ENCODE measurements at regions not wholly inside any gene's neighbourhood (a gene's known extent, or its start where the extent isn't known, plus 50 kb on each side); places are given as distances from the start of the nearest gene placed in this dataset.

DNA sequence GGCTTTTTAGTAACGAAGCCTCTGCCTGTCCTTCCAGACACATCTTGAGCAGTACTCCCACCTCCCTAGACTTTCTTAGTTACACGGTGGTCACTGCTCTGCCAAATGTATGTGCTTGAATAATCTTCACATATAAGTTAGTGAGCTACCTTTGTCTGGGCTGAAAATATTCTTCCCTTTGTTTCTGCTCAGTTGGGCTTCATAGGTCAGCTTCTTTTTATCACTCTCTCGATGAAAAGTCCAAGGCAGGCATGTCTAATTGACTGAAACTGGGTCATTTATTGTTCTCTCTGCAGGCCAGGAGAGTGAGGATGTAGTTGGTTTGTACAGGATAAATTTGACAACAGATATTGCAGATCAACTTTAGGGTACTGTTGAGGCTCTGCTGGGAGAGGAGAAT is 636.7 kb upstream of the IGFBP3 start:
- Histone ChIP-seq H3K9me3 (peaks cover 0 to 20% (median 2%) of the 10 kb centered on the region in 11 donors), H3K4me1 (peaks cover 0 to 12% (median 0%) of the 10 kb centered on the region in 9 donors), H3K27ac (no peak overlapping the region), H3K4me3 (no peak overlapping the region), H3K36me3 (no peaks in the 10 kb centered on the region), H3K27me3 (no peaks in the 10 kb centered on the region)
- TF ChIP-seq, protein P1, sequence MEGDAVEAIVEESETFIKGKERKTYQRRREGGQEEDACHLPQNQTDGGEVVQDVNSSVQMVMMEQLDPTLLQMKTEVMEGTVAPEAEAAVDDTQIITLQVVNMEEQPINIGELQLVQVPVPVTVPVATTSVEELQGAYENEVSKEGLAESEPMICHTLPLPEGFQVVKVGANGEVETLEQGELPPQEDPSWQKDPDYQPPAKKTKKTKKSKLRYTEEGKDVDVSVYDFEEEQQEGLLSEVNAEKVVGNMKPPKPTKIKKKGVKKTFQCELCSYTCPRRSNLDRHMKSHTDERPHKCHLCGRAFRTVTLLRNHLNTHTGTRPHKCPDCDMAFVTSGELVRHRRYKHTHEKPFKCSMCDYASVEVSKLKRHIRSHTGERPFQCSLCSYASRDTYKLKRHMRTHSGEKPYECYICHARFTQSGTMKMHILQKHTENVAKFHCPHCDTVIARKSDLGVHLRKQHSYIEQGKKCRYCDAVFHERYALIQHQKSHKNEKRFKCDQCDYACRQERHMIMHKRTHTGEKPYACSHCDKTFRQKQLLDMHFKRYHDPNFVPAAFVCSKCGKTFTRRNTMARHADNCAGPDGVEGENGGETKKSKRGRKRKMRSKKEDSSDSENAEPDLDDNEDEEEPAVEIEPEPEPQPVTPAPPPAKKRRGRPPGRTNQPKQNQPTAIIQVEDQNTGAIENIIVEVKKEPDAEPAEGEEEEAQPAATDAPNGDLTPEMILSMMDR (IDR thresholded peaks at IDR 0.05) = no peak
- intact Hi-C loops (cut with DNase I) = no loop called here
- ATAC-seq (no peak), DNase-seq (no peak)
- WGBS, 2 donors = 63 to 66% methylated on average over 3 of the region's 3 CpGs

DNA sequence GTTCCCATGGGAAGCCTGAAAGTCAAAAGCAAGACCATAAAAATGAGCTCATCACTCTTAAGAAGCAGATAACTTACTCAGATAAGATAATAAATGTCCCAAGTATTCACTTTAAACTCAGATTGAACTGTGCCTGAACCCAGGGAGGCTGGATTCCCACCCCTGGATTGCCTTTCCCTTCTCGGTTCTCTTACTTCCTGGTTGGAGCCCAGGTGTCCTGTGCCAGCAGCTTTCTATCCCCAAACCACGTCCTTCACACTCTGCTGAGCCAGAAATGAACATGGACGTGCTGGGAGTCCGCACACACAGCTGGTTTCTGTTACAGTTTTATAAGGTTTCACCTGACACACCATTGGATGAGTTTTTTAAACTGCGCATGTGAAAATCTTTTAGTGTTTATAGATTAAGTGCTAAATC is 636.2 kb upstream of the IGFBP3 start:
- no peak overlapping the region for H3K27ac ChIP-seq
- peak in 1 of 8 donors; percentile 37 for ATAC-seq

DNA sequence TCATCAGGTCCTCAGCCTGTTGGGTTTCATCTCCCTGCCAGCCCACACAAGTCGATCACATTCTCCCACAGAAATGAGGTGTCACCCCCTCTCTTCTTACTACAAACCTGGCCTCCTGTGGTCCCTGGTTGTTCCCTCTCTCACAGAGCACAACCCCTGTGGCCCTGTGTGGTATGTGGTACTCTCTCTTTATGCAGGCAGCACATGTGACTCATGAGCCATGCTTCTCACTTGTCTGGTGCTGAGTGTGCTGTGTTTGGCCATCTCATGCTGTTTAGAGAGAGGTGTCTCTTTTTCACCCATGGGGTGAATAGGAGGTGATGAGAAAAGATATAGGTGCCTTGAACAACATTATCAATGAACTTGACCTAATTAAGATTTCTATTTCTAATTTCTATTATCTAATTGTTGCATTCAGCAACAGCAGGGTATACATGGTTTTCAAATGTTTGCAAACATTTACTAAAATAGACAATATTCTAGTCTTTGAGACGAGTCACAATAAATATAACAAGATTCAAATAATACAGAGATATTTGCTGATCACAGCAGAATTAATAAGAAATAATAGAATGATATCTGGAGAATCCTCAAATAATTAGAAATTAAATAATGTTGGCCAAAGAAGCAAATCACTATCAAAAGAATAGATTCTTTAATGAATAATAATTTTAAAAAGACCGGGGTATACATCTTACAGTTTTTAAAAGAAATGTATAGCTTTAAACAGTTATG is 633.8 kb upstream of the IGFBP3 start:
- intact Hi-C loops (cut with DNase I) = no loop called here
- no peak overlapping the region for H3K4me3 ChIP-seq
- TF ChIP-seq, protein P1 (IDR thresholded peaks at IDR 0.05) = no peak
- no peak for ATAC-seq
- H3K36me3 ChIP-seq = no peaks in the 10 kb centered on the region
- DNase-seq = no peak
- no peak overlapping the region for H3K27ac ChIP-seq
- H3K27me3 ChIP-seq = no peaks in the 10 kb centered on the region
- WGBS, 2 donors = 93 to 98% methylated on average over 3 of the region's 3 CpGs
- no peaks in the 10 kb centered on the region for H3K9me3 ChIP-seq
- H3K4me1 ChIP-seq = peaks cover 0 to 12% (median 0%) of the 10 kb centered on the region in 9 donors

More for the DNA sequence above, 636.2 kb upstream of the IGFBP3 start:
- no peaks in the 10 kb centered on the region for H3K27me3 ChIP-seq
- TF ChIP-seq, protein P1 (IDR thresholded peaks at IDR 0.05) = no peak
- no peak for DNase-seq
- WGBS, 2 donors = 71 to 72% methylated on average over 5 of the region's 5 CpGs
- H3K36me3 ChIP-seq = no peaks in the 10 kb centered on the region
- peaks cover 0 to 17% (median 0%) of the 10 kb centered on the region in 11 donors for H3K9me3 ChIP-seq
- peaks cover 0 to 12% (median 0%) of the 10 kb centered on the region in 9 donors for H3K4me1 ChIP-seq
- no peak overlapping the region for H3K4me3 ChIP-seq
- intact Hi-C loops (cut with DNase I) = no loop called here

DNA sequence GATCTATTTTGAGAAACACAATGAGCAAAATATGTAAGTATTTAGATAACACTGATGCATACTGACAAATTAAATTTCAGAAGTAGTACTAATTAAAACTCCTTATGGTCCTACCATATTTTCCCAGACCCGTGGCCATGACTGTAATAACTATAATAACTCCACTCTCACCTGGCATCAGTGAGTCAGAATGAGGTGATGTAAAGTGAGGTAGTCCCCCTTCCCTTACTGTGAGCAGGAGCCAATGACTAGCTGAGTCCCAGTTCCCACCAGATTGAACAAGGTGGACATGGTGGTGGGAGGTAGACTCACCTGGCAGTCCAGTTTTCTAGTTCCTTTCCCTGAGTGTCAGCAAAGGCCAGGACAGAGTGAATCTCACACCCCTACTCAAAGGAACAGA is 630.5 kb upstream of the IGFBP3 start:
- DNase-seq (no peak), ATAC-seq (no peak)
- Histone ChIP-seq H3K36me3 (no peaks in the 10 kb centered on the region), H3K9me3 (peaks cover 0 to 7% (median 0%) of the 10 kb centered on the region in 11 donors), H3K4me3 (no peak overlapping the region), H3K27me3 (no peaks in the 10 kb centered on the region), H3K27ac (no peak overlapping the region), H3K4me1 (peaks cover 0 to 3% (median 0%) of the 10 kb centered on the region in 9 donors)
- WGBS, 2 donors = 92 to 100% methylated on average over 1 of the region's 1 CpG
- TF ChIP-seq, protein P1 (IDR thresholded peaks at IDR 0.05) = no peak
- intact Hi-C loops (cut with DNase I) = no loop called here
